ENCODE measurements at regions not wholly inside any gene's neighbourhood (a gene's known extent, or its start where the extent isn't known, plus 50 kb on each side); places are given as distances from the start of the nearest gene placed in this dataset.

DNA sequence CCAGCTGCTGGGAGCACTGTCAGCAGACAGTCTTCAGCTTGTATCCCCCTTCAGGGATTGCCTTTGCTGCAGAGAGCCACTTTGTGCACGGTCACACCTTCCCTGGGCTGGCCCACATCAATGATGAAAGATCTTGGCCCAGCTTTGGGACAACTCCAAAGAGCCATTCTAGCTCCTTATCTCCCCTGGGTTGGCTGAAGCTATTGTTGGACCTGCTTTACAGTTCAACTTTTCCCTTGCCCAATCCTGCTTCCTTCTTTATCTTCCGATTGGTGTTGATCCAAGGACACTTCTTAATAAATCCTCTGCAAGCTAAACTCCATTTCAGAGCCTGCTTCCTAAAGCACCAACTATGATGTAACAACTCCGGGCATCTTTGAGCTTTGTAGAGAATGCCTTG is 466.4 kb downstream of the KLF12 start:
- H3K9ac ChIP-seq (ENCODE audit: insufficient read depth, low read length, poor library complexity, severe bottlenecking), result no peak overlapping the region
- no peaks in the 10 kb centered on the region for H3K36me3 Mint-ChIP-seq
- 77% methylated on average over 1 of the region's 3 CpGs for WGBS (ENCODE audit: insufficient coverage)
- no peak for DNase-seq
- no peak overlapping the region for H3K4me3 Mint-ChIP-seq
- intact Hi-C loops (cut with micrococcal nuclease), result no loop called here
- no peaks in the 10 kb centered on the region for H3K27me3 Mint-ChIP-seq (ENCODE audit: low read depth in 3 of 3)
- H3K9me3 Mint-ChIP-seq, result peaks cover 0 to 11% (median 0%) of the 10 kb centered on the region in 7 donors
- no peaks in the 10 kb centered on the region for H3K79me2 ChIP-seq (ENCODE audit: insufficient read depth, low read length)
- no peak overlapping the region for H3K4me2 ChIP-seq (replicated peaks; ENCODE audit: extremely low read depth, low read length, poor library complexity, severe bottlenecking)
- H3K27me3 ChIP-seq (ENCODE audit: control insufficient read depth in 2 of 2, insufficient read depth in 2 of 2, low read length in 2 of 2), result no peaks in the 10 kb centered on the region
- no peaks in the 10 kb centered on the region for H3K4me1 Mint-ChIP-seq
- TF ChIP-seq, protein P1, sequence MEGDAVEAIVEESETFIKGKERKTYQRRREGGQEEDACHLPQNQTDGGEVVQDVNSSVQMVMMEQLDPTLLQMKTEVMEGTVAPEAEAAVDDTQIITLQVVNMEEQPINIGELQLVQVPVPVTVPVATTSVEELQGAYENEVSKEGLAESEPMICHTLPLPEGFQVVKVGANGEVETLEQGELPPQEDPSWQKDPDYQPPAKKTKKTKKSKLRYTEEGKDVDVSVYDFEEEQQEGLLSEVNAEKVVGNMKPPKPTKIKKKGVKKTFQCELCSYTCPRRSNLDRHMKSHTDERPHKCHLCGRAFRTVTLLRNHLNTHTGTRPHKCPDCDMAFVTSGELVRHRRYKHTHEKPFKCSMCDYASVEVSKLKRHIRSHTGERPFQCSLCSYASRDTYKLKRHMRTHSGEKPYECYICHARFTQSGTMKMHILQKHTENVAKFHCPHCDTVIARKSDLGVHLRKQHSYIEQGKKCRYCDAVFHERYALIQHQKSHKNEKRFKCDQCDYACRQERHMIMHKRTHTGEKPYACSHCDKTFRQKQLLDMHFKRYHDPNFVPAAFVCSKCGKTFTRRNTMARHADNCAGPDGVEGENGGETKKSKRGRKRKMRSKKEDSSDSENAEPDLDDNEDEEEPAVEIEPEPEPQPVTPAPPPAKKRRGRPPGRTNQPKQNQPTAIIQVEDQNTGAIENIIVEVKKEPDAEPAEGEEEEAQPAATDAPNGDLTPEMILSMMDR (IDR thresholded peaks at IDR 0.05), result no peak
- no peaks in the 10 kb centered on the region for H4K20me1 ChIP-seq (ENCODE audit: insufficient read depth, low read length)
- H3K4me3 ChIP-seq (replicated peaks in 1 of 3; ENCODE audit: low read depth in 2 of 3, low read length in 3 of 3), result no peak overlapping the region
- H2AFZ ChIP-seq (ENCODE audit: insufficient read depth, low read depth, low read length, poor library complexity, severe bottlenecking), result no peak overlapping the region
- no peaks in the 10 kb centered on the region for H3K36me3 ChIP-seq (replicated peaks in 1 of 2; ENCODE audit: control insufficient read depth in 1 of 2, insufficient read depth in 2 of 2, low read length in 2 of 2)
- no peak overlapping the region for H3K27ac Mint-ChIP-seq
- no peaks in the 10 kb centered on the region for H3K9me3 ChIP-seq (replicated peaks in 1 of 2; ENCODE audit: control insufficient read depth in 1 of 2, insufficient read depth in 1 of 2, low read length in 2 of 2)
- H3K27ac ChIP-seq (ENCODE audit: low read depth in 1 of 2, low read length in 2 of 2), result no peak overlapping the region
- no peaks in the 10 kb centered on the region for H3K4me1 ChIP-seq (ENCODE audit: control insufficient read depth in 1 of 2, insufficient read depth in 2 of 2, low read length in 2 of 2)

DNA sequence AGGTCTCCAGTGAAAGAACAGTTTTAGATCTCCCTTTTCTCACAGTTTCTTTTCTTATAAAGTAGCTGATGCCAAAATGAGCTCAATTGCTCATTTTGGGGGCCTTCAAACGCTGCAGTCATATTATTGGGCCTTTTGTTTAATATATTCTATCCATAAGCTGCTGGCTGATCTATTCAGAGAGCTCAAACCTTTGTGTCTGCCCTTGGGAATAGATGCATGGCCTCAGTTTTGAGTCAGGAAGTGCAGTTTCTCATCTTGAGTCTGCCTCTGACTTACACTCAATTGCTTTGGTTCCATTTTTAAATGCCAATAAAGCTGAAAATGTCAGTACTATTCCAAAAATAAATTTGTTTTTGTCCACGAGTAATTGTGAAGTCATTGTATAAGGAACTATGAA is 468.9 kb downstream of the KLF12 start:
- H3K27me3 ChIP-seq (ENCODE audit: control insufficient read depth in 2 of 2, insufficient read depth in 2 of 2, low read length in 2 of 2), result no peaks in the 10 kb centered on the region
- H3K36me3 Mint-ChIP-seq, result no peaks in the 10 kb centered on the region
- no peaks in the 10 kb centered on the region for H3K79me2 ChIP-seq (ENCODE audit: insufficient read depth, low read length)
- no peak overlapping the region for H3K4me3 ChIP-seq (replicated peaks in 1 of 3; ENCODE audit: low read depth in 2 of 3, low read length in 3 of 3)
- H3K4me1 Mint-ChIP-seq, result no peaks in the 10 kb centered on the region
- no peak overlapping the region for H3K9ac ChIP-seq (ENCODE audit: insufficient read depth, low read length, poor library complexity, severe bottlenecking)
- no peak overlapping the region for H3K27ac ChIP-seq (ENCODE audit: low read depth in 1 of 2, low read length in 2 of 2)
- H3K36me3 ChIP-seq (replicated peaks in 1 of 2; ENCODE audit: control insufficient read depth in 1 of 2, insufficient read depth in 2 of 2, low read length in 2 of 2), result no peaks in the 10 kb centered on the region
- intact Hi-C loops (cut with micrococcal nuclease), result no loop called here
- peaks cover 10 to 18% of the 10 kb centered on the region in 2 donors for H3K9me3 ChIP-seq (replicated peaks in 1 of 2; ENCODE audit: control insufficient read depth in 1 of 2, insufficient read depth in 1 of 2, low read length in 2 of 2)
- H3K27ac Mint-ChIP-seq, result no peak overlapping the region
- TF ChIP-seq, protein P1 (IDR thresholded peaks at IDR 0.05), result no peak
- DNase-seq, result no peak
- H3K4me1 ChIP-seq (ENCODE audit: control insufficient read depth in 1 of 2, insufficient read depth in 2 of 2, low read length in 2 of 2), result no peaks in the 10 kb centered on the region
- H3K27me3 Mint-ChIP-seq (ENCODE audit: low read depth in 3 of 3), result peaks cover 0 to 3% (median 2%) of the 10 kb centered on the region in 3 donors
- H3K4me3 Mint-ChIP-seq, result no peak overlapping the region
- H3K9me3 Mint-ChIP-seq, result peaks cover 8 to 25% (median 15%) of the 10 kb centered on the region in 7 donors
- no peak overlapping the region for H2AFZ ChIP-seq (ENCODE audit: insufficient read depth, low read depth, low read length, poor library complexity, severe bottlenecking)
- no CpG with 5 or more reads among the region's 2 CpGs for WGBS (ENCODE audit: insufficient coverage)
- no peaks in the 10 kb centered on the region for H4K20me1 ChIP-seq (ENCODE audit: insufficient read depth, low read length)
- H3K4me2 ChIP-seq (replicated peaks; ENCODE audit: extremely low read depth, low read length, poor library complexity, severe bottlenecking), result no peak overlapping the region

Measured in CD14-positive monocyte (primary cell).